Psoas muscle (tissue), 7 donors: ENCODE measurements at regions not wholly inside any gene's neighbourhood (a gene's known extent, or its start where the extent isn't known, plus 50 kb on each side); places are given as distances from the start of the nearest gene placed in this dataset.
"Not testable (repeated sequence)": the region's sequence is repeated elsewhere in the genome, so short reads cannot be mapped to it uniquely, and the experiment has no call there.

Source experiments
- ATAC-seq, 4 donors: fragments of 200-7000 bp; cut with Tn5 transposase; one replicate each; pipeline ENCODE4 v1.9.1; 2020; ENCODE audit warnings: moderate library complexity in 3 of 4, mild to moderate bottlenecking in 2 of 4
- DNase-seq, 2 donors: peaks; one replicate each; pipeline ENCODE4 v3.0.0-alpha.2; 2020
- H3K27ac ChIP-seq: fragments of 200-600 bp; one replicate; pipeline ENCODE4 v1.8.0; 2022
- H3K27me3 ChIP-seq, 3 donors: fragments of 200-600 bp in 1 of 3; one replicate each; pipeline versions ENCODE4 v1.6.1 to v1.8.0; 2013 to 2022; ENCODE audit warnings: low read length in 2 of 3, mild to moderate bottlenecking in 2 of 3, moderate library complexity in 1 of 3; ENCODE audit not compliant: insufficient read depth in 3 of 3
- H3K36me3 ChIP-seq, 2 donors: fragments of 200-600 bp in 1 of 2; one replicate each; pipeline versions ENCODE4 v1.6.1 to v1.8.0; 2013 to 2022; ENCODE audit warnings: low read depth in 1 of 2, mild to moderate bottlenecking in 1 of 2, moderate library complexity in 1 of 2; ENCODE audit not compliant: insufficient read depth in 1 of 2
- H3K4me1 ChIP-seq: fragments of 200-600 bp; one replicate; pipeline ENCODE4 v1.8.0; 2022
- H3K4me3 ChIP-seq: fragments of 200-600 bp; one replicate; pipeline ENCODE4 v1.8.0; 2022; ENCODE audit warnings: mild to moderate bottlenecking
- H3K9me3 ChIP-seq: fragments of 200-600 bp; one replicate; pipeline ENCODE4 v1.8.0; 2022
- WGBS, 3 donors: extraction: QIAGEN DNeasy Blood & Tissue Kit; methylation state at CpG; one replicate each; pipeline versions ENCODE4 v1.1.6 to v1.1.7; 2013; 5-methylcytosine and 5-hydroxymethylcytosine counted together
- intact Hi-C, 2 donors: fragments of 100-400 bp; cut with DNase I; formaldehyde crosslinking; loops; one replicate each; pipeline versions ENCODE4 v1.11.0 to v1.14.2; 2022
- TF ChIP-seq, protein P1 (sequence below): fragments of 200-600 bp; IDR thresholded peaks from one replicate; pipeline ENCODE4 v1.8.0; 2022; ENCODE audit warnings: antibody characterized with exemption
- donor health status: healthy with polysubstance abuse.
- donor health status: DM: no; HTN: no; CAD: no; lungs with moderate emphysema.
- donor health status: Bipolar disorder and iron deficiency.
- donor health status: healthy.
- donor health status: DM: yes; HTN: yes; CAD: no.
- donor health status: DM: no; HTN: no; CAD: no.
- donor health status: DM: yes; HTN: yes; CAD: no.

DNA sequence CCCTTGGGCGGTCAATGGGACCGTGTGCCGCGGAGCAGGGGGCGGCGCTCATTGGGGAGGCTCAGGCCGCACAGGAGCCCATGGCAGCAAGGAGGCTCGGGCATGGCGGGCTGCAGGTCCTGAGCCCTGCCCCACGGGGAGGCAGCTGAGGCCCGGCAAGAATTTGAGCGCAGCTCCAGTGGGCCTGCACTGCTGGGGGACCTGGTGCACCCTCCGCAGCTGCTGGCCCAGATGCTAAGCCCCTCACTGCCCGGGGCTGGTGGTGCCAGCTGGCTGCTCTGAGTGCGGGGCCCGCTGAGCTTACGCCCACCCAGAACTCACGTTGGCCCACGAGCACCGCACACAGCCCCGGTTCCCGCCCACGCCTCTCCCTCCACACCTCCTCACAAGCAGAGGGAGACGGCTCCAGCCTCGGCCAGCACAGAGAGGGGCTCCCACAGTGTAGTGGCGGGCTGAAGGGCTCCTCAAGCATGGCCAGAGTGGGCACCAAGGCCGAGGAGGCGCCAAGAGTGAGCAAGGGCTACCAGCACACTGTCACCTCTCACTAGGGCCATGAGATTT is 141.1 kb upstream of the OR13F1 start:
- intact Hi-C loops = no loop called here
- TF ChIP-seq, protein P1, sequence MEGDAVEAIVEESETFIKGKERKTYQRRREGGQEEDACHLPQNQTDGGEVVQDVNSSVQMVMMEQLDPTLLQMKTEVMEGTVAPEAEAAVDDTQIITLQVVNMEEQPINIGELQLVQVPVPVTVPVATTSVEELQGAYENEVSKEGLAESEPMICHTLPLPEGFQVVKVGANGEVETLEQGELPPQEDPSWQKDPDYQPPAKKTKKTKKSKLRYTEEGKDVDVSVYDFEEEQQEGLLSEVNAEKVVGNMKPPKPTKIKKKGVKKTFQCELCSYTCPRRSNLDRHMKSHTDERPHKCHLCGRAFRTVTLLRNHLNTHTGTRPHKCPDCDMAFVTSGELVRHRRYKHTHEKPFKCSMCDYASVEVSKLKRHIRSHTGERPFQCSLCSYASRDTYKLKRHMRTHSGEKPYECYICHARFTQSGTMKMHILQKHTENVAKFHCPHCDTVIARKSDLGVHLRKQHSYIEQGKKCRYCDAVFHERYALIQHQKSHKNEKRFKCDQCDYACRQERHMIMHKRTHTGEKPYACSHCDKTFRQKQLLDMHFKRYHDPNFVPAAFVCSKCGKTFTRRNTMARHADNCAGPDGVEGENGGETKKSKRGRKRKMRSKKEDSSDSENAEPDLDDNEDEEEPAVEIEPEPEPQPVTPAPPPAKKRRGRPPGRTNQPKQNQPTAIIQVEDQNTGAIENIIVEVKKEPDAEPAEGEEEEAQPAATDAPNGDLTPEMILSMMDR = no peak

DNA sequence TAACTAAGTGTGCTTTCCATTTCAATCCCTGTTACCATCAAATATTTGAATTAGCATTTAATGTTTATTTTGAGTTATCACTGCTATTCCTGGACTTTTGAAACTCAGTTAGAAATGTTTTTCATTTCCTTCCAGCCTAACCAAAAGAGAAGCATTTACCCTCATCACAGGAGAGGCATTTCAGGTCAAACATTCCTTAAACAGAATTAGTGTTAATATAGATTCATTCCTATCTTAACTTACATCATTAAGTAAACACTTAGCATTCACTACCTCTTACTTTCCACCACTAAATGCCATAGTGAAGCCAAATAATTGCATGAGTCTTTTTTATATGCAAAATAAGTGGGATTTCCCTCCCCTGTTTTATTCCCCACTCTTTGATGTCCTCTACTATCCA is 136.6 kb upstream of the OR13F1 start:
- intact Hi-C loops = no loop called here

More for the DNA sequence above, 141.1 kb upstream of the OR13F1 start:
- Histone ChIP-seq H3K4me1 (no peaks in the 10 kb centered on the region), H3K27ac (no peak overlapping the region), H3K4me3 (no peak overlapping the region), H3K9me3 (no peaks in the 10 kb centered on the region), H3K36me3 (no peaks in the 10 kb centered on the region), H3K27me3 (no peaks in the 10 kb centered on the region)
- no peak for DNase-seq
- WGBS, 3 donors = 92 to 95% (median 95%) methylated on average over 27 to 28 of the region's 28 CpGs
- ATAC-seq = no peak

GRCh38 chr9:104368318-104368717 is 135.7 kb upstream of the OR13F1 start:
- not testable (repeated sequence) for H3K36me3 ChIP-seq

More for the DNA sequence above, 136.6 kb upstream of the OR13F1 start:
- H3K27me3 ChIP-seq = no peaks in the 10 kb centered on the region
- TF ChIP-seq, protein P1 = no peak
- H3K9me3 ChIP-seq = no peaks in the 10 kb centered on the region
- H3K27ac ChIP-seq = no peak overlapping the region
- no peaks in the 10 kb centered on the region for H3K4me1 ChIP-seq
- ATAC-seq (no peak), DNase-seq (no peak)
- H3K4me3 ChIP-seq = no peak overlapping the region
- H3K36me3 ChIP-seq = no peaks in the 10 kb centered on the region

GRCh38 chr9:104374711-104375110 is 129.4 kb upstream of the OR13F1 start:
- TF ChIP-seq, protein P1 = no peak
- intact Hi-C loops = no loop called here
- no peak overlapping the region for H3K27ac ChIP-seq
- H3K27me3 ChIP-seq = no peaks in the 10 kb centered on the region
- WGBS, 3 donors = 70 to 75% (median 72%) methylated on average over 3 of the region's 3 CpGs
- no peaks in the 10 kb centered on the region for H3K9me3 ChIP-seq
- DNase-seq (no peak), ATAC-seq (no peak)
- no peaks in the 10 kb centered on the region for H3K4me1 ChIP-seq
- no peak overlapping the region for H3K4me3 ChIP-seq
- no peaks in the 10 kb centered on the region for H3K36me3 ChIP-seq

More at GRCh38 chr9:104368318-104368717, 135.7 kb upstream of the OR13F1 start:
- intact Hi-C loops, H3K4me1 ChIP-seq, ATAC-seq, DNase-seq, H3K9me3 ChIP-seq, H3K27ac ChIP-seq, H3K27me3 ChIP-seq, H3K4me3 ChIP-seq: not testable (repeated sequence)
- WGBS, 3 donors = 92 to 96% (median 94%) methylated on average over 3 of the region's 3 CpGs

GRCh38 chr9:104386013-104386412 is 118.0 kb upstream of the OR13F1 start:
- intact Hi-C loops = no loop called here
- H3K4me1 ChIP-seq = no peaks in the 10 kb centered on the region
- ATAC-seq (no peak), DNase-seq (no peak)
- no peaks in the 10 kb centered on the region for H3K9me3 ChIP-seq
- no peak overlapping the region for H3K27ac ChIP-seq
- 45 to 53% (median 47%) methylated on average over 2 of the region's 2 CpGs for WGBS, 3 donors
- no peaks in the 10 kb centered on the region for H3K36me3 ChIP-seq
- no peak overlapping the region for H3K4me3 ChIP-seq
- H3K27me3 ChIP-seq = peaks cover 0 to 4% (median 0%) of the 10 kb centered on the region in 3 donors
- TF ChIP-seq, protein P1 = no peak
